NCI-H146 (cell line): ENCODE measurements at regions not wholly inside any gene's neighbourhood (a gene's known extent, or its start where the extent isn't known, plus 50 kb on each side); places are given as distances from the start of the nearest gene placed in this dataset.
A peak's percentile ranks its signal among the peaks of the same experiment; 100 is the strongest.

Experiments used
- DNase-seq: peaks from one replicate; lab custom pipeline; 2025; lab: John Stamatoyannopoulos, UW

- DNase-seq: no peak
These were observed 325.5 kb downstream of the ZNF608 start for GRCh38 chr5:124420952-124421351.

DNA sequence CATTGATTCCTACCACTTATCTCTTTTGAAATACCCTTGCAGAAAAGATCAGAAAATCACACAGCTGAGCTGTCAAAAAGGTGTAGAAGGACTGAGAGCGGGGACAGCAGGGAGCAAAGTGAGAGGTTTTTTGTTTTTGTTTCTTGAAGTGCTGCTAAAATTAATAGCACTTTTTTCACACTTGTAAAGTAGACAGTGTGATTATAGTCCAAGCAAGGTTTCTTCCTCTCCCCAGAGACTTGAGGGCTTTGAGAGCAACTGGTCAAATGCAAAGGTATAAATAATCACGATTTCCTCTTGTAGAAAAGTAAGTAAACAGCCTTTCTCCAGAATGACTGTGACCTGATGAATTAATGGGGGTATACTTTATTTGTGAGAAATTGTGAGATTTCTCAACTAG lies 326.9 kb downstream of the ZNF608 start:
- no peak for DNase-seq

DNA sequence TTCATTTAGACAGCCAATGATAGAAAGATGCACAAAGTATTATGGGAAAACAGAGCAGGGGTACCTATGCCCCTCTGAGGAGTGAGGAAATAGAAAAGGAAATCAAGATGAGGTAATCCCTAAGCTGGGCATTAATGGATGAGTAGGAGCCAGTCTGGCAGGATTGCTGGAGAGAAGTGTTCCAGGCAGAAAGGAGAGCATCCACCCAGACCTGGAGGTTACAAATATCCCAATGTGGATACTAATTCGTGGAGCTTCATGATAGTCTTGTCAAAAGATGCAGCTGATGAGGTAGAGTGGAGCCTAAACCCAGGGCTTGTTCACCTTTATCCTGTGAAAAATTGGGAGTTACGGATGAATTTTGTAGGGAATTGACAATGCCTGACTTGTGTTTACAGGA lies 328.0 kb downstream of the ZNF608 start:
- no peak for DNase-seq

GRCh38 chr5:124417196-124417595 lies 329.2 kb downstream of the ZNF608 start:
- no peak for DNase-seq

DNA sequence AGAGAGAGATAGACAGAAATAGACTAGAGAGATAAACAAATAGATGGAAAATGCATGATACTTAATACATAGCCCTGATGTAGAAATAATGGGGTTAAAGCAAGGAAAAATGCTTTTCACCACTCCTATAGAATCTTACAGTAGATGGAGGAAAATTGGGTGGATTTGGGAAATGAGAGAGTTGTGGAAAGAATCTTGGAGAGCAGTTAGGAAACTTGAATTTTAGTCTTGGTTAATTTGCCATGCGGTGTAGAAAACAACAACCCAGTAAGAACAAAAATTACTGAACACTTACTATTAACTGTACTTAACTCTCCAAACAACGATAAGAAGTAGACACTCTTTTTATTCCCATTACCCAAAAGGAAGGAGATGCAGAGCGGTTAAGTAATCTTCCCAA lies 329.8 kb downstream of the ZNF608 start:
- DNase-seq: no peak

GRCh38 chr5:124414973-124415372 lies 331.5 kb downstream of the ZNF608 start:
- no peak for DNase-seq

DNA sequence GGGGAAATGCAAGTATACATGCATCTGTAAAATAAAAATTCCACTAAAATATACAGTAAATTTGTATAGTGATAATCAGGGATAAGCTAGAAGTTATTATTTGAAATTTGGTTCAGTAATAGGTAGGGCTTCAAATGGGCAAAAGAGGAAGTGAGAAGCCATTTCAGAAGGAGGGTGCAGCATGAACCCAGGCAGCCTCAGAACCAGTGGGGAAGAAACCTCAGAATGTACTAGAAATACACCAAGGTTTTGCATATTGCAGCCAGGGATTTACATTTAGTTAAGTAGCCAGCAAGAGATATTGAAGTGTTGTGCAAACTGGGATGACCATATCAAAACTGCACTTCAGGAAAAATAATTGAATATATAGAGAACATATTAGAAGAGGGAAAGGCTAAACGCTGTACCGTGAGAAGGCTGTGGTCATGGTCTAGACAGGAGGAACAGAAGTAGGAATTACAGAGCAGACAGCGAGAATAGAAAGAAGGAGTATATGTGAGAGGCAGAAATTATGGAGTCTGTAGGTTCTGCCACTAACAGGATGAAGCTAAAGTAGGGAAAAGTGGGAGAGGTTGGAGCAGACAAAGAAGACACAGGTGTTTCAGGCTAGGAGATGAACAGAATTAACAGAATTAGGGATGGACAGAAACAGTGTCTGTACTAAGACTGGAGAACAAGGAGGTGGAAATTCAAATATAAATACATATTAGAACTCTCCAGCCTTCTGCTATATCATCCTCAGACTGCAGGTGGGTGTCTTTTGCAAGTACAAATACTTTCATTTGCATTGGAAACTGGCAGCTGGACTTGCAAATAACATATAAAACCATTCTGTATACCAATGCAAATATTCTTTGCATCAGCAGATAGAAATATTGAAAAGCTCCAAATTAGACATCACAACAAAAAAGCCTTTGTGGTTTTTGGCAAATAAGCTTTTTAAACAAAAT lies 335.6 kb downstream of the ZNF608 start:
- peak; percentile 42 for DNase-seq

DNA sequence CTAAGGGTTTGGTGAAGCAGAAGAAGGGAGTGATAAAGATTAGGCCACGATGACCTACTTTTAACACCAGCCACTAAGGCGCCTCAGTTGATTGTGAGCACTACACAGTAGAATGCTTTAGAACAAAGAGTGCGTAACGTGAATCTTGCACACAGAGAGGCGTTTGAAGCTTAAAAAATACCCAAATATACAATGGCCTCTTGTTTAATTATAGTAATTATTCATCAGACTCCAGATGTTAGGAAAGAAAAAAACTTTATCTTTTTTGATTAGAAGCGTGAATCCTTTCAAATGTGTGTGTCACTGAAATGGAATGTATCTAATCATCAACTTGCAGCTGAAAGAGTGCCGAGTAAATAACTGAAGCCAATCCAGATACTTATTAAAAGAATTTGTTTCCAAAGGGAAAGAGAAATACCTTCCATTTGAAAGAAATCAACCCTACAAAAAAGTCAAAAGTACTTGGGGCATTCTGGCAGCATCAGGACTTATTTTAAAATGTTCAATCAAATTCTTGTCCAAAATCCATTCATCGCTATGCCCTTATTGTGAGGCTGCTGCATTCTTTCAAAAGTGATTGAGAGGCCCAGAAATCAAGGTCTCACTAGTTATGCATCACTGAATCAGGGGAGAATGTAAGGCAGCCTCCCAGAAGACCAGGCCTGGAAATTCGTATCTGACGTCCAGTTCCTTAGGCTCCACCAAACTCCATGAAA lies 337.5 kb downstream of the ZNF608 start:
- DNase-seq: no peak

DNA sequence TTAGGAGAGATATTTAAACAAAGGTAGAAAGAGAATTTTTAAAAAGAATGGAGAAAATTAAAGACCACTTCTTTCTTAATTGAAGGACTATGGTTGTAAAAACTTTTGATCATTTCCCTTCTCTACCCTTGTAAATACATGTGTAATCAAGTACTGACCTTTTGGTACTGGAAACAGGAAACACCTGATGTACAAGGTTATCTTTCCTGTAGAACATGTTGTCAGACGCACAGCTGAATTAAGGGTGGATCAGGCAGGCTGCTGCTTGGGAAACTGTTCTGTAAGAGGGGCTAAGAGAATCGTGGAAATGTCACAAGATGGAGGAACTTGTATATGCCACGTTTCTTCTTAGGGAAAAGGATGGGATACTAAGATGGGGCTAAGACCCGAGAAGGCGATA lies 341.6 kb downstream of the ZNF608 start:
- DNase-seq: peak; percentile 46

DNA sequence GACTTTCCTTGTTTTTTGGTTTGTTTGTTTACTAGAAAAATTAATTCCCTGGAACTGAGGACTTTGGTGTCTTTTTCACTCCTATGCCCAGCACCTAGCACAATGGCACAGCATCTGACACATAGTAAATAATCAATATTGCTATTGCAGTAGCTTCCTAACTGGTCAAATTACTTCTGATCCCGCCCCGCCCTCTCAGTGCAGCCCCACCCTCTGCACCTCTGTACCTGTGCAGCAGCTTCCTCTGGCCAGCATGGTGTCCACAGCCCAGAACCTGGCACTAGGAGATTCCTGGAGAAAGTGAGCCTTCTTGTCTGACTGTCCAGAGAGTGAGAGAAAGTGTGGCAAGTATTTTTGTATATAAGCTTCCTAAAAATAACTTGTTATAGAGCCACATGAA lies 343.2 kb downstream of the ZNF608 start:
- DNase-seq: peak; percentile 92

GRCh38 chr5:124402144-124402581 lies 344.3 kb downstream of the ZNF608 start:
- peak; percentile 73 for DNase-seq

- peak; percentile 70 for DNase-seq
These were observed 344.8 kb downstream of the ZNF608 start for GRCh38 chr5:124401476-124402143.

DNA sequence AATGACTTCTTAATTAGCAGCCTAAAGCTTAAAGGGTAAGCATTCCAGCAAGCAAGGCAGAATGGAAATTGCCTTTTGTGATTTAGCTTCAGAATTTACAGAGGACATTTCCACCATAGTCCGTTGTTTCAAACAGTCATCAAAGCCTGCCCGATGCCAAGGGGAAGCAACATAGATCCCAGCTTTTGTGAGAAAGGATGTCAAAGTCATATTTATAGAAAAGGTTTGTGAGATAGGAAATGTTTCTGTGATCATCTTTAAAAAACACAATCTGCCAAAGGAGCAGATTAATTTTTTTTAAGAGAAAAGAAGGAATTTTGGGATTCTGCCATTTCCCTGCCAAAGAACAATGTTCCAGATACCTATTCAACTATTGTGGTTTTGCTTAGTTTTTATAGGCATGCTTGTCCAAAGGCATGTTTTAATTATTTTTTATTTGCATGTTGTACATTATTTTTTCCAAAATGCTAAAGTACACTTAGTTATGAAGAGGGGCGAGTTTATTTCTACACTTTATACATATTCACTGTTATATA lies 346.9 kb downstream of the ZNF608 start:
- no peak for DNase-seq

DNA sequence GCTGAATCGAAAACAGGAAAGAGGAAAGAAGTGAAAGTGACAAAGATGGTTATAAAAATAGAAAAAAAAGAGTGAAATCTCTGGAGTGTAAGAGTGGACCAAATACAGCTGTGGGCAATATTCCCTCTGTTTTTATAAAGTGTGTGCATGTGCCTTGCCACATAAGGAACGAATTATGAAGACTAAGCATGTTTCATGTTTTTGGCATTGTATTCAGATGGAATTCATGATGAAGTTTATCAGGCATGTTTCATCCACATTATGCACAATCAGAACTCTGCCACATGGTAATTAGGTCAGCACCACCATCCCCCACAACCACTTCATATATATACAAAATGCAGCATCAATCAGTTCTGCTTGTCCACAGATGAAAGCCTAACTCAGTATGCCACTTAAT lies 348.0 kb downstream of the ZNF608 start:
- no peak for DNase-seq

- DNase-seq: no peak
These were observed 349.1 kb downstream of the ZNF608 start for GRCh38 chr5:124397317-124397716.

GRCh38 chr5:124395926-124396325 lies 350.5 kb downstream of the ZNF608 start:
- no peak for DNase-seq

- DNase-seq: peak; percentile 83
These were observed 351.2 kb downstream of the ZNF608 start for GRCh38 chr5:124395287-124395686.

- no peak for DNase-seq
These were observed 351.7 kb downstream of the ZNF608 start for GRCh38 chr5:124394700-124395245.

DNA sequence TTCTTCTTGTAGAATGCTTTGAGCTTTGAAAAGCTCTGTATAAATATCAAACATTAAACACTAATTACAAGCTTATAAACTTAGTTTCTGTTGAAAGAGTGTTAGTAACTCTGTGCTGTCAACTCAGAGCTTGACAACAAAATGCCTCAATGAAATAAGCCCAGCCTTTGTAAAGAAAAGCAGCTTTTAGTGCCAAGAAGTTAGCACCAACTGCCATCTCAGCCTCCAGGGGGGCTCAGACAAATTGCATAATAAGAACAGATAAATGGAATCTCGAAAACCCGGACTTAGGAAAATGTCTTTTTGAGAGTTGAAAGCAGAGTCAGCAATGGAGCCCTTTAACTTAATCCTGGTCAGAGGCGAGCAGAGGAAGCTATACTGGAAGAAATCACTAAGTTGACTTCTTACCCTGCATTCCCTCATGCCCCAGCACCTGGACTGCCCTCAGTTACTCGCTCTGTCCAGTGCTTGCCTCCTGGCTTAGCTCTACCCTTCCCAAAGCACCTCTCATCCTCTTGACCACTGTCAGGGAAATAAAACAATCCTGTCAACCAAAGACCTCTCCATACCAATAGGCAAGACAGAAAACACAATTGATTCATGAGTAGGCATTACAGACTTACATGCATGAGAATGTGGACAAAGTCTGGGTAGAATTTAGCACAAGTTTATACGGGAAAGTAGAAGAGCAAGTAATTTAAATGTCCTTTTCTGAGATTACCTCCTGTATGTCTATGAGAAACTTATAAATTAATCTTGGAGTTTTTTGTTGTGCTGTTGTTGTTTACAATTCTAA lies 352.7 kb downstream of the ZNF608 start:
- peak; percentile 9 for DNase-seq

- no peak for DNase-seq
These were observed 362.7 kb downstream of the ZNF608 start for GRCh38 chr5:124383693-124384092.

- no peak for DNase-seq
These were observed 369.1 kb downstream of the ZNF608 start for GRCh38 chr5:124377386-124377785.
